ENCODE measurements at regions not wholly inside any gene's neighbourhood (a gene's known extent, or its start where the extent isn't known, plus 50 kb on each side); places are given as distances from the start of the nearest gene placed in this dataset.
"Not testable (repeated sequence)": the region's sequence is repeated elsewhere in the genome, so short reads cannot be mapped to it uniquely, and the experiment has no call there.

DNA sequence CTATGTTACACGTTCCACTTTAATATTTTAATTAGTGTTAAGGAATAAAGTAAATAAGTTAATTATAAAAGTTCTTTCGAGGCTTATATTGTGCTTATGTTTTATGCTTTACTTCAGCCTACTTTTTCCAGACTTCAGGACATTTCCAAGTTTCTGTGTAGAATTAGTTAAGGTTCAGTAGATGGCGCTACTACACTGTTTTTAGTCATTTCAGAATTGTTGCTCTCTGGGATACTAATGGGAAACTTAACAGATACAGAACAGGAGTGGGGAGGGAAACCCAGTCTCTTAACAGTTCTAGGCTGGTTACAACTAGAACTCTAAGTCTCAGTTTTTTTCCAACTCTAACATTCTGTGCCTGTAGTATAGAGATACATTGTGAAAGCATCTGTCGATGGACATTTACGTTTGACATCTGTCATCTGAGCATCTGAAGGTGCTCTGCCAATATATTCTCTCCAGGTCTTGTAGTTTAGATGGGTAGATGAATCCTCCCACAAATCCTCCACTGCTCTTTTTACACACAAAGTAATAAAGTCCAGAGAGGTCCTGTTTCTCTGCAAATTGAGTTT lies 56.8 kb upstream of the FAM171A1 start:
- no peak for DNase-seq

DNA sequence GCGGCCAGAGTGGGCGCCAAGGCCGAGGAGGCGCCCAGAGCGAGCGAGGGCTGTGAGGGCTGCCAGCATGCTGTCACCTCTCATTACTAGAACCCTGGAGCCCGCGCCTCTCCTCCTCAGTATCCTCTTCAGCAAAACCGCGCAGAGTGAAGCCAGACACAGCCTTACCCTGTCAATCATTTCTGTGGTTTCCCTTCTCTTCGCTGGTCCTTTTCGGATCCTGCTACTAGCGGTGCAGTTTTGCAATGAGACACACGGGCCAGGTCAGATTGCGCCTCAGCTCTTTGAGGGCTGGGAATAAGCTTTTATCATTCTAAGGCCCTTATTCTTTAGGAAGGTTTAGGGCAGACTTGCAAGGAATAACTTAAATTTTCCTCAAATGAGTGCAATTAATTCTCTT lies 55.5 kb upstream of the FAM171A1 start:
- no peak for DNase-seq

DNA sequence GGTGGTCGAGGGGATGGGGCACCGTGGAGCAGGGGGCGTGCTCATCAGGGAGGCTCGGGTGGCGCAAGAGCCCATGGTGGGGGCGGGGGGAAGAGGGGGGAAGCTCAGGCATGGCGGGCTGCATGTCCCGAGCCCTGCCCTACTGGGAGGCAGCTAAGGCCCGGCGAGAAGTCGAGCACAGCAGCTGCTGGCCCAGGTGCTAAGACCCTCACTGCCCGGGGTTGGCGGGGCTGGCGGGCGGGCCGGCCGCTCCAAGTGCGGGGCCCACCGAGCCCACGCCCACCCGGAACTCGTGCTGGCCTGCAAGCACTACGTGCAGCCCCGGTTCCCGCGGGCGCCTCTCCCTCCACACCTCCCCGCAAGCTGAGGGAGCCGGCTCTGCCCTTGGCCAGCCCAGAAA lies 55.0 kb upstream of the FAM171A1 start:
- no peak for DNase-seq

- DNase-seq, result not testable (repeated sequence)
Measured at GRCh38 chr10:15421875-15422274, 50.8 kb upstream of the FAM171A1 start.
